Panc1 (cell line): ENCODE measurements at regions not wholly inside any gene's neighbourhood (a gene's known extent, or its start where the extent isn't known, plus 50 kb on each side); places are given as distances from the start of the nearest gene placed in this dataset.

Experiments
- ATAC-seq: fragments of 200-7000 bp; cut with Tn5 transposase; 2 replicates; pipeline ENCODE4 v1.9.1; 2020; ENCODE audit warnings: mild to moderate bottlenecking, moderate library complexity
- BruUV-seq: library from RNA; stranded (reverse); fragments of 400-500 nt; replicated peaks from 2 replicates; lab custom pipeline; 2021; lab: Mats Ljungman, UMichigan
- CTCF ChIA-PET: fragments of 300-600 bp; sonication (Branson Sonifier 250); formaldehyde crosslinking; loops from one replicate; lab custom pipeline; 2022; ENCODE audit warnings: antibody characterized with exemption; lab: Charles Lee
- POLR2A ChIA-PET: fragments of 300-600 bp; sonication (Branson Sonifier 250); formaldehyde crosslinking; loops from one replicate; lab custom pipeline; 2022; ENCODE audit warnings: antibody characterized with exemption; lab: Charles Lee
- DNase-seq: peaks from one replicate; pipeline ENCODE4 v3.0.0-alpha.2; 2010; ENCODE audit warnings: low read depth, low spot score
- H3K27ac ChIP-seq: 2 replicates; pipeline ENCODE4 v1.5.1; 2011; ENCODE audit warnings: mild to moderate bottlenecking, low read length, inconsistent platforms
- H3K27me3 ChIP-seq: fragments of 200-500 bp; sonication (Bioruptor generic); 2 replicates; pipeline ENCODE4 v1.6.0; 2014; ENCODE audit warnings: low read length, inconsistent platforms; ENCODE audit not compliant: control insufficient read depth, insufficient read depth
- H3K36me3 ChIP-seq: fragments of 200-500 bp; sonication (Bioruptor generic); 2 replicates; pipeline ENCODE4 v1.5.1; 2014; ENCODE audit warnings: inconsistent platforms, mild to moderate bottlenecking, low read length, moderate library complexity; ENCODE audit not compliant: control insufficient read depth, insufficient read depth
- H3K4me1 ChIP-seq: 2 replicates; pipeline ENCODE4 v1.5.1; 2011; ENCODE audit warnings: inconsistent platforms, mild to moderate bottlenecking, low read length, moderate library complexity; ENCODE audit not compliant: control insufficient read depth, insufficient read depth
- H3K4me3 ChIP-seq, 2 experiments: 2 replicates each; pipeline ENCODE4 v1.5.1; 2011 to 2012; ENCODE audit warnings: low read depth in 2 of 2, low read length in 2 of 2, mild to moderate bottlenecking in 2 of 2, inconsistent platforms in 1 of 2, moderate library complexity in 1 of 2
- H3K9me3 ChIP-seq: fragments of 200-500 bp; sonication (Bioruptor generic); 2 replicates; pipeline ENCODE4 v1.5.1; 2014; ENCODE audit warnings: low read depth, mild to moderate bottlenecking, inconsistent platforms, low read length, moderate library complexity; ENCODE audit not compliant: control insufficient read depth, insufficient read depth
- CTCF ChIP-seq: fragments of 450-650 bp; IDR thresholded peaks from 2 replicates; pipeline ENCODE4 v1.5.1; 2017; ENCODE audit warnings: mild to moderate bottlenecking
- POLR2AphosphoS5 ChIP-seq: IDR thresholded peaks from 2 replicates; pipeline ENCODE4 v1.6.1; 2012; ENCODE audit warnings: mild to moderate bottlenecking, low read depth, low read length, moderate library complexity
- REST ChIP-seq, 2 experiments: IDR thresholded peaks; 2 replicates each; pipeline ENCODE4 v1.6.1; 2011 to 2012; ENCODE audit warnings: low read depth in 2 of 2, control low read depth in 1 of 2, low read length in 1 of 2, mild to moderate bottlenecking in 1 of 2, moderate library complexity in 1 of 2; ENCODE audit not compliant: insufficient read depth in 1 of 2
- SIN3A ChIP-seq: IDR thresholded peaks from 2 replicates; pipeline ENCODE4 v1.6.1; 2012; ENCODE audit warnings: low read depth, mild to moderate bottlenecking, low read length, moderate library complexity, borderline replicate concordance; ENCODE audit not compliant: insufficient read depth
- TCF7L2 ChIP-seq: IDR thresholded peaks from 2 replicates; pipeline ENCODE4 v1.6.1; 2011; ENCODE audit warnings: mild to moderate bottlenecking, low read depth, low read length, inconsistent platforms
- in situ Hi-C: cut with HindIII; loops from 2 replicates; pipeline ENCODE4 v1.10.0; 2016; ENCODE audit warnings: low sequenced_read_pairs, low pct_unique_long_range_greater_than_20kb
- intact Hi-C: fragments of 100-400 bp; cut with micrococcal nuclease; formaldehyde crosslinking; loops from one replicate; pipeline ENCODE4 v1.10.0; 2022; ENCODE audit not compliant: unreplicated experiment

GRCh38 chr5:164062304-164062703 is 556.9 kb downstream of the MAT2B start:
- BruUV-seq, result no TSS peak
- Histone ChIP-seq H3K27ac (no peak overlapping the region), H3K36me3 (no peaks in the 10 kb centered on the region), H3K9me3 (no peaks in the 10 kb centered on the region), H3K4me1 (no peaks in the 10 kb centered on the region), H3K4me3 (no peak overlapping the region), H3K27me3 (no peaks in the 10 kb centered on the region)
- ChIA-PET CTCF (no interaction called here), POLR2A (no interaction called here)
- ATAC-seq (no peak), DNase-seq (no peak)
- in situ Hi-C loops, result no loop called here
- intact Hi-C loops, result no loop called here
- TF ChIP-seq CTCF (no peak), SIN3A (no peak), POLR2AphosphoS5 (no peak), REST (IDR thresholded peaks at IDR 0.05; ENCODE audit: insufficient read depth in 1 of 2, low read depth in 2 of 2, low read length in 1 of 2) (no peak), TCF7L2 (no peak)

GRCh38 chr5:164065266-164065665 is 559.8 kb downstream of the MAT2B start:
- Histone ChIP-seq H3K27ac (no peak overlapping the region), H3K4me1 (no peaks in the 10 kb centered on the region), H3K36me3 (no peaks in the 10 kb centered on the region), H3K9me3 (no peaks in the 10 kb centered on the region), H3K27me3 (no peaks in the 10 kb centered on the region), H3K4me3 (no peak overlapping the region)
- BruUV-seq, result no TSS peak
- DNase-seq (no peak), ATAC-seq (no peak)
- intact Hi-C loops, result no loop called here
- ChIA-PET POLR2A (no interaction called here), CTCF (no interaction called here)
- in situ Hi-C loops, result no loop called here
- TF ChIP-seq TCF7L2, result no peak
- no peak for TF ChIP-seq SIN3A
- TF ChIP-seq CTCF, result no peak

GRCh38 chr5:164071671-164072070 is 566.3 kb downstream of the MAT2B start:
- in situ Hi-C loops (no loop called here), intact Hi-C loops (no loop called here)
- CTCF ChIA-PET, result no interaction called here
- POLR2A ChIA-PET, result no interaction called here
- no TSS peak for BruUV-seq
- no peak for DNase-seq
- H3K36me3 ChIP-seq, result no peaks in the 10 kb centered on the region
- no peak for ATAC-seq
- no peak overlapping the region for H3K27ac ChIP-seq
- no peaks in the 10 kb centered on the region for H3K27me3 ChIP-seq
- no peaks in the 10 kb centered on the region for H3K4me1 ChIP-seq
- no peak overlapping the region for H3K4me3 ChIP-seq
- TF ChIP-seq TCF7L2, result no peak
- no peak for TF ChIP-seq SIN3A
- TF ChIP-seq CTCF, result no peak
- no peak for TF ChIP-seq REST (IDR thresholded peaks at IDR 0.05; ENCODE audit: insufficient read depth in 1 of 2, low read depth in 2 of 2, low read length in 1 of 2)
- TF ChIP-seq POLR2AphosphoS5, result no peak
- no peaks in the 10 kb centered on the region for H3K9me3 ChIP-seq
